Stimulated activated CD8-positive, alpha-beta memory T cell treated with anti-CD3 and anti-CD28 coated beads, Interleukin-15, amount 100 ng/mL, for 1 hour (primary cell): ENCODE measurements at regions not wholly inside any gene's neighbourhood (a gene's known extent, or its start where the extent isn't known, plus 50 kb on each side); places are given as distances from the start of the nearest gene placed in this dataset.
"Not testable (repeated sequence)": the region's sequence is repeated elsewhere in the genome, so short reads cannot be mapped to it uniquely, and the experiment has no call there.

Experiments
- DNase-seq: peaks from one replicate; pipeline ENCODE4 v3.0.0-alpha.2; 2020; ENCODE audit warnings: low read depth

DNA sequence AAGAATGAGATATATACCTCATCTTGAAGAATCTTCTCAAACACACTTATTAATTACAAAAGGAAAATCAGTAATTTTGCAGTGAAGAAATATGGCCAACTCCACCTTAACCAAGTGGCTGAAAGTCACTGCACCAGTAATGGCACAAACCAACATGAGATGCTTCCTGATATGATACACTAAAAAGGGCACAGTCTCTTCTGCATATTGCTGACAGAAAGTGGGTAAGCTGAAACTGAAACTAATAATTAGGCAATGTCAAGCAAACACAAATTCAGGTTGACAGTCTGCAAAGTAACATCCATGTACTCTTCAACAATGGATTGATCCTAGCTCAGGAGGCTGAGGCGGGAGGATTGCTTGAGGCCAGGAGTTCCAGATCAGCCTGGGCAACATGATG lies 56.1 kb downstream of the ZNF22 start:
- not testable (repeated sequence) for DNase-seq

DNA sequence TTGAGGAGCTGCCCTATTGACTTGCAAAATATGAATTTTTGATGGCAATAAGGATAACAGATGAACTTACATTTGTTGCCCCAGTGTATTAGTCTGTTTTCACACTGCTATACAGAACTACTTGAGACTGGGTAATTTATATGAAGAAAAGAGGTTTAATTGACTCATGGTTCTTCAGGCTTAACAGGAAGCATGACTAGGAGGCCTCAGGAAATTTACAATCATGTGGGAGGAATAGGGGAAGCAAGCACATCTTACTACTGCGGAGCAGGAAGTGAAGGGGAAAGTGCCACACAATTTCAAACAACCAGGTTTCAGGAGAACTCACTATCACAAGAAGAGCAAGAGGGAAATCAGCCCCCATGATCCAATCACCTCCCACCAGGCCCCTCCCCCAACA lies 57.9 kb downstream of the ZNF22 start:
- DNase-seq, result no peak

DNA sequence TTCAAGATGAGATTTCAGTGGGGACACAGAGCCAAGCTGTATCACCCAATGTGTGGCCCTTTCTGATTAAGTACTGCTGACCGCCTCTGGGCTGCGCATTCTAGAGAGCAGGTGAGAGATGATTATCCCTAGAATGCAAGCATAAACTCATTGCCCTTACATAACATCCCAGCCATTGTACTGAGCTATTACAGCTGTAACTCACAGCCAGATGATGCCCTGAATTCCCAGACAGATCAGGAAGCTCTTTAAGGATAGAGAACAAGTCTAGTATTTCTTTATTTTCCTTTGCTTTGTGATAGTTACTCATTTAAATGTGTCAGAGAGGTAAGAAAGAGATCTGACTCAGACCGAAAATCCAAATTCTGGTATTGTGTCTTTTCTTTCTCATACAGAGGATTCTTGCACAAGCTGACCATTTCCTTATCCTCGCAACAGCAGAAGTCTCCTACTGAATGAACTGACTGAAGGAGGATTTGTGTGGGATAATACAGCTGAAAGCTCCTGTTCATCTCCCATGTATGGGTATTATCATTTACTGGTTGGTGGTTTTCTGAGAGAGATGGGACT lies 58.4 kb downstream of the ZNF22 start:
- DNase-seq, result no peak

DNA sequence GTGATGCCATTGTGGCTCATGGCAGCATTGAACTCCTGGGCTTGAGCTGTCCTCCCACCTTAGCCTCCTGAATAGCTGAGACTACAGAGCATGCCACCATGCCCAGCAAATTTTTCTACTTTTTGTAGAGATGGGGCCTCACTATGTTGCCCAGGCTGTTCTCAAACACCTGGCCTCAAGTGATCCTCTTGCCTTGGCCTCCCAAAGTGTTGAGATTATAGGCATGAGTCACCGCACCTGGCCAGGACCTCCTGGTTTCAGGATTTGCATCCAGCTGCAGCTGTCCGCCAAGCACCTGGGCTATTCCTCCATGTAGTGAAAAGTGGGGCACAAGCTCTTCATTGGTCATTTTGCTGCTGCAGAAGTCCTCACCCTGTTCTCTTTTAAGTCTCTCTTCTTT lies 58.9 kb downstream of the ZNF22 start:
- no peak for DNase-seq

DNA sequence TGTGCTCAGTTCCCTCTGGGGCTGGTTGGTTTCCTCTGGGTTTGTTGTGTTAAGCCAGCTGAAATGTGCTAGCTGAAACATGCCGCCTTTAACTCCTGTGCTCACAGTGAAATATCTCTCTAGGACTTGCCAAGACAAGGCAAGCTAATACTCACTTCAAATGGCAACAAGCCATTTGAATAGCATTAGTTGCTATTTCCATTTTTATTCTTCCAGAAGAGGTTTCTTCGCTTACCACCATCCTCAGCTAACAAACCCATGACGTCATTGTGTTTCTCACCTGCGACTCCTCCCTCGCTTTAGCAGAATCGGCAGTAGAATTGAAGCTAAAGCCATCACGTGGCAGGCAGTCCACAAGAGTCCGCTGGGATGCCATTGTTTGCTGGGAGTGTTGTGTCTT lies 61.3 kb downstream of the ZNF22 start:
- no peak for DNase-seq

DNA sequence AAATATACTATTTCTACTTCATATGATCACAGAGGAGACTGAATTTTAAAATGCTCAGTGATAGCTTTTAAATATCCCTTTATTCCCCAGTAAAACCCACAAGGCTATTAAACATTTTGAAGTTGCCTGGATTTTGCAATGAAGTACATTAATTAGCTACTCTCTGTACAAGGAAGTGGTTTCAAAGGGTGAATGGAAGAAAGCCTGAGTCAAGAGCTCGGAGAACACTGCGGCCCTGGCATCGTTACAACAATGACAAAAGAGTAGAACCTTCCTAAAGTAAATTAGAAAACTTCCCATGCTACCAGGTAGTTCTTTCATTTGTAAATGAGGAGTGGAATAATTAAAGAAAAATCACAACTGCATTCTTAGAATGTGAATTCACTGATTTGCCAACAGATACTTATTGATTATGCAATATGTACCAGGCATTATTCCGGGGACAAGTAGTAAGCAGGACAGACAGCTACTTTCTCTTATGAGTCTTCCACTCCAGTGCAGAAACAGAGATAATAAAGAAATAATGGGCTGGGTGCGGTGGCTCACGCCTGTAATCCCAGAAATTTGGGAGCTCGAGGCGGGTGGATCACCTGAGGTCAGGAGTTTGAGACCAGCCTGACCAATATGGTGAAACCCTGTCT lies 63.0 kb downstream of the ZNF22 start:
- DNase-seq, result no peak

DNA sequence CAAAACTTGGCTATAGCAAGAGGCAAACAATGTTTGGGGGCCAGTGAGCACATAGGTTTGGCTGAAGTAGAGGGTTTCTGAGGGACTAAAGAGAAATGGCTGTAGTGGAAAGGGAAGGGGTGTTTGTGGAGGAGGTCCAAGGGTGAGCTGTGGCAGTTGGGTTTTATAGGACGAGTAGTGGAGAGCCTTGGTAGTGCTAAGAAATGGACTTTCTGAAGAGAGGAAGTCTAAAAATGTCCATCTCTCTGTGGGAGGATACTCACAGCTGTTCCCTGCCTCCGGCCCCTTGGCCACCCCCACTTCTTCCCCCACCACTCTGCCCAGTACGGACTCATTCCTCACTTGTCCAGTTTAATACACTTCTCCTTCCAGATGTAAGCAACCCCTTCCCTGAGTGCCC lies 64.3 kb downstream of the ZNF22 start:
- no peak for DNase-seq

DNA sequence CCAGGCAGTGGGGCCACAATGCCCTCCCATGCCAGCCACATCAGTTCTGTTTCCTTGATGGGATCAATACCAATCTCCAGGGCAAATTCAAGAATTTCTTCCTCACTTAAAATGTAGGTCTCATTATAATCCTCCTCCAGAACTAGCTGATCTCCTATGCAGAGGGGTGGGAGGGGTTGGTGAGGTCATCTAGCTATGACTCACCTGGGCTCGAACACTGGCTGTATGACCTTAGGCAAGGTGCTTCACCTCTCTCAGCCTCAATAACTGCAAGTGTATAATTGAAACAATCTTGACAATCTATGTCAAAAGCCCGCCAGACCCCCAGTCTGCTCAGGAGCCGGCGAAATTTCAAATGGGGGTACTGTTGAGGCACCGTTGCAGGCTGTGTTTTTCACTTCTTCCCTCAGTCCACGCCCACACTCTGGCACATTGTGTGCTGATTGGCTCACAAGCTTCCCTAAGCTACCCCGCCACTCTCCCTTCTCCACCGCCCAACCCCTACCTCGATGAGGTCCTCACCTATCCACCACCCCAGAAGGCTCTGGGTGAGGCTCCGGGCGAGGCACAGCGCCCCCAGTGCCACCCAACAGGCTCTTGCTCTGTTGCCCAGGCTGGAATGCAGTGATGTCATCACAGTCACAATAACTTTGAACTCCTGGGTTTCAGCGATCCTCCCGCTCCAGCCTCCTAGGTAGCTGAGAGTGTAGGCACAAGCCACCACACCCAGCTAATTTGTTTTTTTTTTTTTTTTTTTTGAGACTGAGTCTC lies 70.5 kb downstream of the ZNF22 start:
- DNase-seq, result no peak

DNA sequence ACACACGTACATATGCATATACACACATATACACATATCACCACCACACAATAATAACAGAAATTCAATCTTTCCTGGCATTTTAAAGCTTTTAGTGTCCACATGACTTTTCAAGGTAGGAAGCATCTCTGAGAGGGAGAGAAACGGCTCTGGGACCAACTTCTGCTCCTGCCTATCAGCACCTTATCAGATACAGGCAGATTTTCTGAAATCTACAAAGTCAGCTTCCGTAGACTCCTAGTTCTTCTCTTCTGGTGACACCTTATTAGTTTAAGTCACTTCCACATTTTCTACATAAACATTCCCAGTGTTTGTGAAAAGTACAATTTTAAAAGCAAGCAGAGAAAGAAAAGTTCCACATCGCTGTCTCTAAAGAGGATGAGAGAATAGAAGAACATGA lies 74.5 kb downstream of the ZNF22 start:
- DNase-seq, result no peak

DNA sequence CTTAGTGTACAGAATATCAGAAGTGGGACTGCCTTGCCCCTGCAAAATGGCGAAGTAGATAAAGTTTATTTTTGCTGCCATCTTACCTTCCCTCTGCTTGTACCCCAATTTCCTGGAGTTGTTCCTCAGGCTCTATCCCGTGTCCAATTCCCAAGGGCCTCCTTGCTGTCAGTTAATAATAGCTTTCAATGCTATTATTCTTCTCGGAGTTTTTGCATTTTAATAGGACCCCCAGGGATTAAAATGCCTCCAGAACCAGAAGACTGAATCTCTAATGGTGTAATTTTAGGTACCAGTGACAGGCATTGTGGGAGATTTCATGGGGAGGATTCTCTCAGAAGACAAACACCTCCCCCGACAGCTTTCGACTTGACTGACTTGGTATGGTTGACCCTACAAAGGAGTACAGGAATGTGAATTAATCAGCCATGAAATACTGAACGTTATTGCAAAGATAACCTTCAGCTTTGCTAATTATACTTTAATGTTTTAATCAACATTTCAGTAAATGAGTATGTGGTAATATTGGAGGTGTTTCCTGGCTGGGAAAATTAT lies 75.2 kb downstream of the ZNF22 start:
- no peak for DNase-seq

DNA sequence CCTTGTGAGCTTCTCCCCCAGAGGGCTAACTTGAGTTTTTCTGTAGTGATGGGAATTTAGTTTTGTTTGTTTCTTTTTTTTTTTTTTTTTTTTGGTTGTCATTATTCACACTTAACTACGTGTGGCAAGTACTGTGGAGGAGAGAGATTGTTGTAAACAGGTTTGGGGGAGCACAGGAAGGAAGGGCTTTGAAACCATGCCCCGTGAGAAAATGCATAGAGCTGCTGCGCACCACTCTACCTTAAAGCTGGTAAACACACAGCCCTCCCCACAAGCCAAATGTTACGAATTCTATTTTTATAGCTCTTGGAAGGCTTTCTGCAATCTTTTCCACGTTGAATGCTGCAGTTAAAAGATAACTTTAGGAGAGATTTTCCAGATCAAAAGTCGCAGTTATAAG lies 76.2 kb downstream of the ZNF22 start:
- DNase-seq, result no peak

DNA sequence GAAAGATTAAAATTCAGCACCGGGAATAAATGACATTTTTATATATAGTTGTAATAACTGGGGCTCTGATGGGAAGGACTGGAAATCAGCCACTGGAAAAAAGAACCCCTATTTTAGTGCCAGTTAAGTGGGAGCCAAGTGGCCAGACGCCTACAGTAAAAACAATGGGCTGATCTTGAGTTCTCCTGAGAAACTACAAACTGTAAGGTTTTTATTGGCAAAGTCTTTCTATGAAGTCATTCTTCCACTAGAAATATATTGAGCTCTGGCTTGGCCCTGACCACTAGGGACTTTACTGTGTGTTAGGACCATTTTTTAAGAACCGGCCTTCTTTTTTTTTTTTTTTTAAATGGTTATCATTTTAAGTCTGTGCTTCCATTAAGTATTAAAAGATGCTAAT lies 79.6 kb downstream of the ZNF22 start:
- DNase-seq, result no peak

DNA sequence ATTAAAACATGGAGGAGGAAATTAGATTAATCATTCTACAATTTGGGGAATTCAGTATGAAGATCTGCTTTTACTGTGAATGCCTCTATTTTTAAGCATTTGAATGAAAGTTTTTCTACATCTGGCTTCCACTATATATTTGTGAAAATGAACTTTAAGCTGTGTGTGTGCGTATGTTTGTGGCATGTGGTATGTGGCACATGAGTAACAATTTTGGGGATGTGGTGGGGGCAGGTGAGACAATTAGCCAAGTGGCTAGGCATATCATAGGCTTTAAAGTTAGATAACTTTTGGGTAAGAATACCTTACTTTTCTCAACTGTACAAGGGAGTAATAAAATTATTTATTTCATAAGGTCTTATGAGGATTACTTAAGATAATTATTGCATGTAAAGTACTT lies 81.5 kb downstream of the ZNF22 start:
- no peak for DNase-seq

DNA sequence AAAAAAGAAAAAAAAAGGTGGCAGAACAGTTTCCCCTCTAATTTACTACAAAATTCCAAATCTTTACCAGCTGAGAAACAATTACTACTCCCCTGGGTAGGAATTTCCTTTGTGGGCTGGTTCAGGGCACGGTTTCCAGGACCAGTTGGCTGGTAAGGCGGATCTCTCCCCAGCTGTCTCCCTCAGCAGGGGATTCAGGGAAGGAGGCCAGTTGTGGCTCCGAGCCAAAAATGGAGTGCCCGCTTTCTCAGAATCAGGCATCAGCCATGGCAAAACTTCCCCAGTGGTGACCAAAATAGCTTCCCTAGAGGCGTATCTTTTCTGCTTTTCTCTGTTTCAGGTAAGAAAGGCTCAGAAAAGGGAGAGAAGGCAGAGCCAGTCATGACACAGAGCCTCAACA lies 91.2 kb downstream of the ZNF22 start:
- DNase-seq, result no peak

DNA sequence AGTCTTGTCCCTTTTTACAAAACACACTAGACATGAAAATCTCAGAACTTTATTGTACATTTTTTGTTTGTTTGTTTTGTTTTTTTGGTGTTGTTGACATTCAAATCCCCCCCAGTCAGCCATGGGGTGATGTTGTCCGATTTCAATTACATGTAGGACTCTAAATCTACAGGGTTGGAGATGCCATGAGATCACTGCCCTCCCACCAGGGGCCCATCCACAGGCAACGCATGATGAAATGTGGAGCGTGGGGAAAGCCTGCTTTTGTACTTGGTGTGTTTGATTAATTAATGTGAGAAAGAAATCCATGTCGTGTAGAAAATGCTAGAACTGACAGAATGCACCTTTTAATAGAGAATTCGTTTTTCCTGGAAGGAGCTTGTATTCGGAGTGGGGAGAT lies 93.2 kb downstream of the ZNF22 start:
- DNase-seq, result no peak

DNA sequence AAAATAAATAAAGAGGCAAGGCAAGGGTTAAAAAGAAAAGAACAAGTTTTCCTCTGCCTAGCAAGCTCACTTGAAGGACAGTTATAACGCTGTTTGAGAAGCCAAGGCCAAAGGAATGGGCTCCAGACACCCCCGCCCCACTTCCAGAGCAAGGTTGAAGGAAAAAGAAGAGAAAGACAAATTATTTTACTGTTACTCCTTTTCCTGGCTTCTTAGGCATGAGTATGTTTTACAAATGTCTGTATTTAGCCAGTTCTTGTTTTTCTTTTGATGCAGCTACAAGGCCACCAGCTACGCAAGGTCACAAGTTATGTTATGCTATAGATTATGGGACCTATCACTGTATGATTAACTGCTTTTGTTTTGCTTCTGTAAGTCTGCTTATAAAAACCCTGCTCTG lies 94.6 kb downstream of the ZNF22 start:
- DNase-seq, result no peak

DNA sequence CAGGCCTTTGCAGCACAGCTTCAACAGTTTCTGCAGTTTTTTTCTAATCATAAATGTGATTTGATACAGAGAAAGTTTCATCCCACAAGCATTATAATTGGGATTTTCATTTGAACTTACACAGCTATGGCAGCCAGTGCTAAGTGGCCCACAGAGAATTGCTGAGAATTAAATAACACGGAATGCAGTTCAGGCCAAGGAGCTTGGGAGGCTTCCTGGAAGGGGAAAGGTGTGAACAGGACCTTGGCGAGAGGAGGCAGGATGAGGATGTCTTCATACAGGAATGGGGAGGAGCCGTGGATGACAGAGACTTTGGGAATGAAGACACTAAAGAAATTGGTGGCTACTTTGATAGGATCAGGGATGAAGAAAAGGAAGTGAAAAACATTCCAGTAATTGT lies 95.3 kb downstream of the ZNF22 start:
- DNase-seq, result no peak

DNA sequence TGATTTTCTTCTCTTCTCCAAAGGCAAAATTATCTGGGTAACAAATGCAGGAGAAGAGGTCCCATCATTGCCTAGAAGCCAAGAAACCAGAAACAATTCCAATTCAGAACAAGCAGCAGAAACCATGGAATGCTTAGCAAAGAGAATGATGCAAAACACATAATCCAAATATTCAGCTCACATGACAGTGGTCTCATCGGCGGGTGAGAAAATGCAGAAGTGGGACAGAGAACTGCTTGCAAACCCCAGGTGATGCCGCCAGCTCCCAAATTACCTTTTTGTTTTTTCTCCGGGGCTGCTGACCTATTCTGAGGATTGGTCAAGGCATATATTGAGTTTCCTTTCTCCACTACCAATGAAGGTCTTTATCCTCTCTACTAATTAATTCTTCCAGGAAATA lies 99.7 kb downstream of the ZNF22 start:
- DNase-seq, result no peak

DNA sequence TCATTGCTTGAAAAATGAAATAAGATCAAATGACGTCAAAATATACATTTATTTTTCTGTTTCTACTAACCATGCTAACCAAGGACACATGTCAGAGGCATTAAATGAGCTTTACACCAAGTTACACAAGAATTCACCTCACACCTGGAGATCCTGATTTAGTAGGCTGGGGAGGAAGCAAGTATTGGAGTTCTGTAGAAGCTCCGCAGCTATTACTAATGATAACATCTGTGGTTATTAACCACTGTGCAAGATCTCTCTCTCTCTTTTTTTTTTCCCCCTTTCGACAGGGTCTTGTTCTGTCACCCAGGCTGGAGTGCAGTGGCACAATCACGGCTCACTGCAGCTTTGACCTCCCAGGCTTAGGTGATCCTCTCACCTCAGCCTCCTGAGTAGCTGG lies 104.0 kb downstream of the ZNF22 start:
- no peak for DNase-seq

DNA sequence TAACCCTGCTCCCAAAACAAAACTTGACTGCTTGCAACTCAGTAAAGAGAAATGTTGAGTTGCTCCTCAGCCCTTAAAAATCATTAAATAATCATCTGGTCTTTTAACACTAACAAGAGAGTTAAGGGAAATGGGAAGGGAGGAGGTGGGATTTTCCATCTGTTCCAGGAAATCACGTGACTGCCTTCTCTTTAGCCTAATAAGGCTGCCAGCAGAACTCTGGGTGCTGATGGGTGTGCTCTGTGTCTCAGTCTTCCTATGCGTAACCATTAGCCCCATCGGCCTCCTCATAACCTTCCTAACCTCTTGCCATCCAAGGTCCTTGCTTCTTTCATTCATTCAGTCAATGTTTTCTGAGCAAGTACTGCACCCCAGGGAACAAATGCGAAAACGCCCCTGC lies 104.6 kb downstream of the ZNF22 start:
- not testable (repeated sequence) for DNase-seq

DNA sequence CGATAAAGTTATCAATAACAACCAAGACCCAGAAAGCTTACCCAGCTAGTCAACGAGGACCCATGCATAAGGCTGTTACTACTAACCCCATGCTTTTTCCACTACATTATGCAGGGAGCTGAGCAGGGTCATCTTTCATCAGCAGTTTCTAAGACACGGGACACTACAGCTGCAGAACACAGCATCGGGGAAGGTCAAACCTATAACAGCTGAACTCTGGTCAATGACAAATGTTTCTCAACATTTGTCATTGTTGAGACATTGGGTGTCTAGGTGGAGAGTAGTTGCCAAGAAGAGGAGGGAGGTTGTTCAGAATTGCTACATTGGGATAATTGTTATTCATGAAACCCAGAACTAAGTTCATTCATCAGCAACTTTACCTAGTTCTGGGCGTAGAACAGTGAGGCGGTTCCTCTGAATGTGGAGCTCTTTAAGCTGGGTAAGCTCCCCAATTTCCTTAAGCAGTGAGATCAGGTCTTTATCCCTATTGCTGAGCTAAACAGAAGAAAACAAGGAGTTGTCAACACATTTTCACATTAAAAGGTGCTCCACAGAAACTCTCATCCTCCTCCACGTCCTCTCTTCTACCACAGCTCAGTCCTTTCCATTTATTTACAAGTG lies 105.6 kb downstream of the ZNF22 start:
- DNase-seq, result no peak

DNA sequence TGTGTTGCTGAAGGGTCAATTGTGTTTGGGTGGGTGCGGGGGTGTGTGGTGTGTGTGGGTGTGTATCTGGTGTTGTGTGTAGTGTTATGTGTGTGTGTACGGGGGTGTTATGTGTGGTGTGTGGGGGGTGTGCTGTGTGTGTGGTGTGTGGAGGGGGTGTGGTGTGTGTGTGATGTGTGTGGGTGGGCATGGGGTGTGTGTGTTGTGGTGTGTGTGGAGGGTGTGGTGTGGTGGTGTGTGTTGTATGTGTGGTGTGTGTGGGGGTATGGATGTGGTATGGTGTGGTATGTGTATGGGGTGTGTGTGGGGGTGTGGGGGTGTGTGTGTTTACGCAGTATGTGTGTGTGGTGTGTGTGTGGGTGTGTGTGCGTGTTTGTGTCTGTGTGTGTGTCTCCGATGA lies 110.8 kb downstream of the ZNF22 start:
- DNase-seq, result no peak

DNA sequence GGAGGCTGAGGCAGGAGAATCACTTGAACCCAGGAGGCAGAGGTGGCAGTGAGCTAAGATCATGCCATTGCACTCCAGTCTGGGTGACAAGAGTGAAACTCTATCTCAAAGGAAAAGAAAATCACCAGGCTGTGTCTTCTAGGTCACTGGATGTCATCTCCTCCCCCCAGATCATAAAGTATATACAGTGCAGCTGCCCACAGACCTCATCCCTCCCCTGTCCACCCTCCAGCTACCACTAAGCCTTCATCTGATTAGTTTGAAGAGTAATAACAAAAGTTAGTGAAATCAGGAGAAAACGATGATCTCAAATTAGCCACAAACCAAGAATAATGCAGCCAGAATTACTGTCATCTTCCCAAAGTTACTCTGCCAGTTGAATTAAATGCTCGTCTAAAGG lies 117.2 kb downstream of the ZNF22 start:
- DNase-seq, result not testable (repeated sequence)
